Mammary epithelial cell (primary cell): ENCODE measurements at regions not wholly inside any gene's neighbourhood (a gene's known extent, or its start where the extent isn't known, plus 50 kb on each side); places are given as distances from the start of the nearest gene placed in this dataset.

Source experiments
- CTCF ChIP-seq, 2 donors: IDR thresholded peaks in 1 of 2; conservative IDR thresholded peaks in 1 of 2; 2 replicates each; pipeline ENCODE4 v1.5.1; 2011 to 2012; ENCODE audit warnings: inconsistent platforms in 2 of 2, low read length in 2 of 2, mild to moderate bottlenecking in 2 of 2, control low read depth in 1 of 2, low read depth in 1 of 2; ENCODE audit not compliant: insufficient read depth in 1 of 2; ENCODE audit errors: extremely low read depth in 1 of 2
- EZH2 ChIP-seq: IDR thresholded peaks from 2 replicates; pipeline ENCODE4 v1.6.1; 2012; ENCODE audit warnings: low read length, inconsistent platforms, borderline replicate concordance

- no peak for TF ChIP-seq CTCF (conservative IDR thresholded peaks at IDR 0.05 in 1 of 2, IDR thresholded peaks at IDR 0.05 in 1 of 2; ENCODE audit: extremely low read depth in 1 of 2, insufficient read depth in 1 of 2, low read depth in 1 of 2, low read length in 2 of 2)
- TF ChIP-seq EZH2, result no peak
Observed at GRCh38 chr2:139067874-139068273, 287.7 kb upstream of the NXPH2 start.
